ENCODE measurements at regions not wholly inside any gene's neighbourhood (a gene's known extent, or its start where the extent isn't known, plus 50 kb on each side); places are given as distances from the start of the nearest gene placed in this dataset.

GRCh38 chr6:134535831-134536230, 217.9 kb upstream of the SGK1 start:
- no peak for TF ChIP-seq POLR2AphosphoS5 (IDR thresholded peaks at IDR 0.05)
- TF ChIP-seq, protein P1, sequence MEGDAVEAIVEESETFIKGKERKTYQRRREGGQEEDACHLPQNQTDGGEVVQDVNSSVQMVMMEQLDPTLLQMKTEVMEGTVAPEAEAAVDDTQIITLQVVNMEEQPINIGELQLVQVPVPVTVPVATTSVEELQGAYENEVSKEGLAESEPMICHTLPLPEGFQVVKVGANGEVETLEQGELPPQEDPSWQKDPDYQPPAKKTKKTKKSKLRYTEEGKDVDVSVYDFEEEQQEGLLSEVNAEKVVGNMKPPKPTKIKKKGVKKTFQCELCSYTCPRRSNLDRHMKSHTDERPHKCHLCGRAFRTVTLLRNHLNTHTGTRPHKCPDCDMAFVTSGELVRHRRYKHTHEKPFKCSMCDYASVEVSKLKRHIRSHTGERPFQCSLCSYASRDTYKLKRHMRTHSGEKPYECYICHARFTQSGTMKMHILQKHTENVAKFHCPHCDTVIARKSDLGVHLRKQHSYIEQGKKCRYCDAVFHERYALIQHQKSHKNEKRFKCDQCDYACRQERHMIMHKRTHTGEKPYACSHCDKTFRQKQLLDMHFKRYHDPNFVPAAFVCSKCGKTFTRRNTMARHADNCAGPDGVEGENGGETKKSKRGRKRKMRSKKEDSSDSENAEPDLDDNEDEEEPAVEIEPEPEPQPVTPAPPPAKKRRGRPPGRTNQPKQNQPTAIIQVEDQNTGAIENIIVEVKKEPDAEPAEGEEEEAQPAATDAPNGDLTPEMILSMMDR (IDR thresholded peaks at IDR 0.05 in 8 of 11, conservative IDR thresholded peaks at IDR 0.05 in 3 of 11): no peak
- TF ChIP-seq POLR2A (IDR thresholded peaks at IDR 0.05): no peak

Measured in spleen (tissue), 7 donors.